OCI-LY7 (cell line): ENCODE measurements at regions not wholly inside any gene's neighbourhood (a gene's known extent, or its start where the extent isn't known, plus 50 kb on each side); places are given as distances from the start of the nearest gene placed in this dataset.

ENCODE experiments used
- CTCF ChIP-seq: fragments of 200-600 bp; sonication (generic); conservative IDR thresholded peaks from 2 replicates; pipeline ENCODE4 v1.5.1; 2014; ENCODE audit warnings: mild to moderate bottlenecking, antibody characterized with exemption, low read length, moderate library complexity, mixed read lengths
- EZH2phosphoT487 ChIP-seq: fragments of 200-600 bp; sonication (generic); IDR thresholded peaks from 2 replicates; pipeline ENCODE4 v1.6.1; 2018; ENCODE audit warnings: low read depth, borderline replicate concordance, mild to moderate bottlenecking, mixed run types, antibody characterized with exemption, low read length, moderate library complexity, mixed read lengths

- TF ChIP-seq CTCF (no peak), EZH2phosphoT487 (no peak)
Observed at GRCh38 chr10:128642023-128642422, 515.8 kb upstream of the MKI67 start.
